WTC11 (cell line): ENCODE measurements at regions not wholly inside any gene's neighbourhood (a gene's known extent, or its start where the extent isn't known, plus 50 kb on each side); places are given as distances from the start of the nearest gene placed in this dataset.

Experiments used
- ATAC-seq: fragments of 200-7000 bp; cut with Tn5 transposase; 2 replicates; pipeline ENCODE4 v1.10.0; 2021; ENCODE audit warnings: mild to moderate bottlenecking, moderate library complexity
- CTCF ChIA-PET: fragments of 300-600 bp; sonication (Branson Sonifier 250); formaldehyde crosslinking; loops from one replicate; lab custom pipeline; 2021; ENCODE audit warnings: antibody characterized with exemption; lab: Charles Lee
- POLR2A ChIA-PET: fragments of 350-600 bp; sonication (Branson Sonifier 250); formaldehyde crosslinking; loops from one replicate; lab custom pipeline; 2021; ENCODE audit warnings: antibody characterized with exemption; lab: Charles Lee
- DNase-seq: peaks from one replicate; pipeline ENCODE4 v3.0.0; 2021; ENCODE audit warnings: low spot score
- H3K27ac Mint-ChIP-seq: 2 replicates; pipeline ENCODE4 v1.8.0; 2021; ENCODE audit warnings: mixed read lengths
- H3K27me3 Mint-ChIP-seq: 2 replicates; pipeline ENCODE4 v1.8.0; 2021; ENCODE audit warnings: low read depth, mild to moderate bottlenecking, moderate library complexity, mixed read lengths
- H3K36me3 Mint-ChIP-seq: 2 replicates; pipeline ENCODE4 v1.8.0; 2021; ENCODE audit warnings: mixed read lengths
- H3K4me1 Mint-ChIP-seq: 2 replicates; pipeline ENCODE4 v1.8.0; 2022; ENCODE audit warnings: mixed read lengths
- H3K4me3 Mint-ChIP-seq: 2 replicates; pipeline ENCODE4 v1.8.0; 2021; ENCODE audit warnings: mild to moderate bottlenecking, moderate library complexity, mixed read lengths
- H3K9me3 Mint-ChIP-seq: 2 replicates; pipeline ENCODE4 v1.8.0; 2021; ENCODE audit warnings: mixed read lengths
- ATF1 ChIP-seq: sonication (generic); formaldehyde crosslinking; IDR thresholded peaks from 2 replicates; pipeline ENCODE4 v1.8.1; 2023; ENCODE audit warnings: mild to moderate bottlenecking, moderate library complexity, missing genetic modification reagents
- CREM ChIP-seq: sonication (generic); formaldehyde crosslinking; IDR thresholded peaks from 2 replicates; pipeline ENCODE4 v1.8.1; 2022; ENCODE audit warnings: mild to moderate bottlenecking, missing genetic modification reagents, moderate library complexity
- HMGA2 ChIP-seq: fragments of 250-450 bp; sonication (Bioruptor Pico); IDR thresholded peaks from 2 replicates; pipeline ENCODE4 v1.4.0; 2021; ENCODE audit warnings: mild to moderate bottlenecking, moderate library complexity
- NFE2L1 ChIP-seq: sonication (generic); formaldehyde crosslinking; IDR thresholded peaks from 2 replicates; pipeline ENCODE4 v1.8.1; 2023; ENCODE audit warnings: missing genetic modification reagents
- OVOL2 ChIP-seq: fragments of 250-450 bp; sonication (Bioruptor Pico); IDR thresholded peaks from 2 replicates; pipeline ENCODE4 v1.9.0; 2021; ENCODE audit warnings: mild to moderate bottlenecking, borderline replicate concordance
- TCF7 ChIP-seq: sonication (generic); formaldehyde crosslinking; IDR thresholded peaks from 2 replicates; pipeline ENCODE4 v1.8.0; 2022; ENCODE audit warnings: mild to moderate bottlenecking, low read depth, missing genetic modification reagents, moderate library complexity
- TP53 ChIP-seq: sonication (generic); formaldehyde crosslinking; IDR thresholded peaks from 2 replicates; pipeline ENCODE4 v1.8.1; 2023; ENCODE audit warnings: mild to moderate bottlenecking, missing genetic modification reagents
- TF ChIP-seq, protein P1 (sequence below): fragments of 250-450 bp; sonication (Bioruptor Pico); IDR thresholded peaks from 2 replicates; pipeline ENCODE4 v1.9.0; 2021; ENCODE audit warnings: moderate library complexity, mild to moderate bottlenecking, inconsistent platforms, borderline replicate concordance
- TF ChIP-seq, protein P2 (sequence below): sonication (generic); formaldehyde crosslinking; IDR thresholded peaks from 2 replicates; pipeline ENCODE4 v1.8.0; 2023; ENCODE audit warnings: missing genetic modification reagents, mild to moderate bottlenecking, borderline replicate concordance
- TF ChIP-seq, protein P3 (sequence below): sonication (generic); formaldehyde crosslinking; IDR thresholded peaks from 2 replicates; pipeline ENCODE4 v1.8.0; 2022; ENCODE audit warnings: mild to moderate bottlenecking, missing genetic modification reagents
- TF ChIP-seq, protein P4 (sequence below): sonication (generic); formaldehyde crosslinking; IDR thresholded peaks from 2 replicates; pipeline ENCODE4 v1.8.0; 2023; ENCODE audit warnings: mild to moderate bottlenecking, missing genetic modification reagents
- TF ChIP-seq, protein P5 (sequence below): fragments of 200-600 bp; IDR thresholded peaks from 2 replicates; pipeline ENCODE4 v1.8.0; 2022; ENCODE audit warnings: antibody characterized with exemption
- TF ChIP-seq, protein P6 (sequence below): sonication (generic); formaldehyde crosslinking; IDR thresholded peaks from 2 replicates; pipeline ENCODE4 v1.8.0; 2023; ENCODE audit warnings: missing genetic modification reagents

DNA sequence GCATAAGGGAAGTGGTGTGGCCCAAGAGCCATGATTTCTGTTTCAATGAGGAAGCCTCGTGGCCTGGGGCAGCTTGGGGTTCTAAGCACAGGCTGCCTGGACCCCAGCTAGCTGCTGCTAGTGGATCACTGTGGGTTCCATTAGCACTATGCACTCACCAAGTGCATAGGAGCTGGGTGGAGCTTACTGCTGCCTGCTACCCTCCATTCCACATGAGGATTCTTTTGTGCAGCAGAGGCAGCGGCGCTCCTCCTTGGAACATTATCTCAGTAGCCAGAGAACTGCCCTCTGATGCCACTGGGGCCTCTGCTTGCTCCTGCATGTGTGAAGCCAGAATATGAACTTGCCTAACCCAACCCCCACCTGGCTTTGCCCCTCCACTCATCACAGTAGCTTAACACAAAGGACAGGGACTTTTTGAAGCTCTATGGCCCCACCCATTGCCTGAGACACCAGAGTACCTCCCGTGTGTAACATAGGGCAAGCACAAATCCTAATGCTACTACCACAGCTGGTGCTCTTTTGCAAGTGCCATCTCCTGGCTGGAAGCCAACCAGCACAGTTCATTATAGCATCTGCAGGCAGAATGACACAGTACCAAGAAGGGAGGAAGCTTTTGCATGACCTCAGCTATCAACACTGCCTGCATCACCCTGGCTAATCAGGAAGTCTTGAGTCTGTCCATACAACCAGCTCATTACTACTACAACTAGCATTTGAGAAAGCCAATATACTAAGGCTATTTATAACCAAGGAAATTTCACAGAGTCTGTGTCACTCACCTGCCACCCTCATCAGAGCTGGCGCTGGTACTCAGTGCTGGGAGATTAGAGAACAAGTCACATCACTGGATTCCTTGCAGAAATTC lies 297.0 kb upstream of the GULP1 start:
- peak overlapping the region; percentile 19 for H3K27ac Mint-ChIP-seq
- CTCF ChIA-PET, result no interaction called here

DNA sequence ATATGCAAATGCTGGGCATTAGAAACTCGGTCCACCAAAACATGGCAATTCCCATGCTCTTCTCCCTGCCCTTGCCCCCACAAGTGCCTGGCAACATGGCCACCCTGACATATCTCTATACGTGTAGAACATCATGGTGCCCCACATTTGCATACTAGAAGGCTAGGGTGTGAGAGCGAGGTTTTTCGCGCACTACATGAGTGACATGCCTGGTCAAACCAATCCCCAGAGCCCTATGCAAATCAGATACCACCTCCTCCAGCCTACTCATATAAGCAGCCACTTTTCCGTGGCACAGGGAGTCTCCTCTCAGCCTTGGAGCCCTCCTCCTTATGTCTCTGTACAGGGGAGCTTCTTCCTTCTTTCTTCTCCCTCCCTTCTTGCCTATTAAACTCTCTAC lies 296.1 kb upstream of the GULP1 start:
- peaks cover 92% of the 10 kb centered on the region for H3K4me1 Mint-ChIP-seq
- TF ChIP-seq ATF1 (CRISPR knock-in tag) (no peak), TCF7 (CRISPR knock-in tag) (no peak)
- TF ChIP-seq, protein P1, sequence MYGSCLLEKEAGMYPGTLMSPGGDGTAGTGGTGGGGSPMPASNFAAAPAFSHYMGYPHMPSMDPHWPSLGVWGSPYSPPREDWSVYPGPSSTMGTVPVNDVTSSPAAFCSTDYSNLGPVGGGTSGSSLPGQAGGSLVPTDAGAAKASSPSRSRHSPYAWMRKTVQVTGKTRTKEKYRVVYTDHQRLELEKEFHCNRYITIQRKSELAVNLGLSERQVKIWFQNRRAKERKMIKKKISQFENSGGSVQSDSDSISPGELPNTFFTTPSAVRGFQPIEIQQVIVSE, result no peak
- TF ChIP-seq, protein P2, sequence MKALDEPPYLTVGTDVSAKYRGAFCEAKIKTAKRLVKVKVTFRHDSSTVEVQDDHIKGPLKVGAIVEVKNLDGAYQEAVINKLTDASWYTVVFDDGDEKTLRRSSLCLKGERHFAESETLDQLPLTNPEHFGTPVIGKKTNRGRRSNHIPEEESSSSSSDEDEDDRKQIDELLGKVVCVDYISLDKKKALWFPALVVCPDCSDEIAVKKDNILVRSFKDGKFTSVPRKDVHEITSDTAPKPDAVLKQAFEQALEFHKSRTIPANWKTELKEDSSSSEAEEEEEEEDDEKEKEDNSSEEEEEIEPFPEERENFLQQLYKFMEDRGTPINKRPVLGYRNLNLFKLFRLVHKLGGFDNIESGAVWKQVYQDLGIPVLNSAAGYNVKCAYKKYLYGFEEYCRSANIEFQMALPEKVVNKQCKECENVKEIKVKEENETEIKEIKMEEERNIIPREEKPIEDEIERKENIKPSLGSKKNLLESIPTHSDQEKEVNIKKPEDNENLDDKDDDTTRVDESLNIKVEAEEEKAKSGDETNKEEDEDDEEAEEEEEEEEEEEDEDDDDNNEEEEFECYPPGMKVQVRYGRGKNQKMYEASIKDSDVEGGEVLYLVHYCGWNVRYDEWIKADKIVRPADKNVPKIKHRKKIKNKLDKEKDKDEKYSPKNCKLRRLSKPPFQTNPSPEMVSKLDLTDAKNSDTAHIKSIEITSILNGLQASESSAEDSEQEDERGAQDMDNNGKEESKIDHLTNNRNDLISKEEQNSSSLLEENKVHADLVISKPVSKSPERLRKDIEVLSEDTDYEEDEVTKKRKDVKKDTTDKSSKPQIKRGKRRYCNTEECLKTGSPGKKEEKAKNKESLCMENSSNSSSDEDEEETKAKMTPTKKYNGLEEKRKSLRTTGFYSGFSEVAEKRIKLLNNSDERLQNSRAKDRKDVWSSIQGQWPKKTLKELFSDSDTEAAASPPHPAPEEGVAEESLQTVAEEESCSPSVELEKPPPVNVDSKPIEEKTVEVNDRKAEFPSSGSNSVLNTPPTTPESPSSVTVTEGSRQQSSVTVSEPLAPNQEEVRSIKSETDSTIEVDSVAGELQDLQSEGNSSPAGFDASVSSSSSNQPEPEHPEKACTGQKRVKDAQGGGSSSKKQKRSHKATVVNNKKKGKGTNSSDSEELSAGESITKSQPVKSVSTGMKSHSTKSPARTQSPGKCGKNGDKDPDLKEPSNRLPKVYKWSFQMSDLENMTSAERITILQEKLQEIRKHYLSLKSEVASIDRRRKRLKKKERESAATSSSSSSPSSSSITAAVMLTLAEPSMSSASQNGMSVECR (CRISPR knock-in tag), result no peak
- H3K4me3 Mint-ChIP-seq, result no peak overlapping the region
- no peaks in the 10 kb centered on the region for H3K36me3 Mint-ChIP-seq
- H3K27me3 Mint-ChIP-seq, result no peaks in the 10 kb centered on the region
- ChIA-PET POLR2A (no interaction called here), CTCF (no interaction called here)
- DNase-seq (no peak), ATAC-seq (peak; percentile 37)
- H3K27ac Mint-ChIP-seq, result no peak overlapping the region
- H3K9me3 Mint-ChIP-seq, result no peaks in the 10 kb centered on the region

More for the DNA sequence above, 297.0 kb upstream of the GULP1 start:
- Mint-ChIP-seq H3K4me1 (peaks cover 92% of the 10 kb centered on the region), H3K9me3 (no peaks in the 10 kb centered on the region), H3K4me3 (no peak overlapping the region), H3K27me3 (no peaks in the 10 kb centered on the region), H3K36me3 (no peaks in the 10 kb centered on the region)
- DNase-seq (no peak), ATAC-seq (peak; percentile 15)
- TF ChIP-seq TP53 (CRISPR knock-in tag), result no peak
- TF ChIP-seq, protein P3, sequence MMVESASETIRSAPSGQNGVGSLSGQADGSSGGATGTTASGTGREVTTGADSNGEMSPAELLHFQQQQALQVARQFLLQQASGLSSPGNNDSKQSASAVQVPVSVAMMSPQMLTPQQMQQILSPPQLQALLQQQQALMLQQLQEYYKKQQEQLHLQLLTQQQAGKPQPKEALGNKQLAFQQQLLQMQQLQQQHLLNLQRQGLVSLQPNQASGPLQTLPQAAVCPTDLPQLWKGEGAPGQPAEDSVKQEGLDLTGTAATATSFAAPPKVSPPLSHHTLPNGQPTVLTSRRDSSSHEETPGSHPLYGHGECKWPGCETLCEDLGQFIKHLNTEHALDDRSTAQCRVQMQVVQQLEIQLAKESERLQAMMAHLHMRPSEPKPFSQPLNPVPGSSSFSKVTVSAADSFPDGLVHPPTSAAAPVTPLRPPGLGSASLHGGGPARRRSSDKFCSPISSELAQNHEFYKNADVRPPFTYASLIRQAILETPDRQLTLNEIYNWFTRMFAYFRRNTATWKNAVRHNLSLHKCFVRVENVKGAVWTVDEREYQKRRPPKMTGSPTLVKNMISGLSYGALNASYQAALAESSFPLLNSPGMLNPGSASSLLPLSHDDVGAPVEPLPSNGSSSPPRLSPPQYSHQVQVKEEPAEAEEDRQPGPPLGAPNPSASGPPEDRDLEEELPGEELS (CRISPR knock-in tag), result no peak
- TF ChIP-seq, protein P1, result no peak
- TF ChIP-seq OVOL2 (CRISPR knock-in tag), result no peak
- no peak for TF ChIP-seq NFE2L1 (CRISPR knock-in tag)
- TF ChIP-seq, protein P4, sequence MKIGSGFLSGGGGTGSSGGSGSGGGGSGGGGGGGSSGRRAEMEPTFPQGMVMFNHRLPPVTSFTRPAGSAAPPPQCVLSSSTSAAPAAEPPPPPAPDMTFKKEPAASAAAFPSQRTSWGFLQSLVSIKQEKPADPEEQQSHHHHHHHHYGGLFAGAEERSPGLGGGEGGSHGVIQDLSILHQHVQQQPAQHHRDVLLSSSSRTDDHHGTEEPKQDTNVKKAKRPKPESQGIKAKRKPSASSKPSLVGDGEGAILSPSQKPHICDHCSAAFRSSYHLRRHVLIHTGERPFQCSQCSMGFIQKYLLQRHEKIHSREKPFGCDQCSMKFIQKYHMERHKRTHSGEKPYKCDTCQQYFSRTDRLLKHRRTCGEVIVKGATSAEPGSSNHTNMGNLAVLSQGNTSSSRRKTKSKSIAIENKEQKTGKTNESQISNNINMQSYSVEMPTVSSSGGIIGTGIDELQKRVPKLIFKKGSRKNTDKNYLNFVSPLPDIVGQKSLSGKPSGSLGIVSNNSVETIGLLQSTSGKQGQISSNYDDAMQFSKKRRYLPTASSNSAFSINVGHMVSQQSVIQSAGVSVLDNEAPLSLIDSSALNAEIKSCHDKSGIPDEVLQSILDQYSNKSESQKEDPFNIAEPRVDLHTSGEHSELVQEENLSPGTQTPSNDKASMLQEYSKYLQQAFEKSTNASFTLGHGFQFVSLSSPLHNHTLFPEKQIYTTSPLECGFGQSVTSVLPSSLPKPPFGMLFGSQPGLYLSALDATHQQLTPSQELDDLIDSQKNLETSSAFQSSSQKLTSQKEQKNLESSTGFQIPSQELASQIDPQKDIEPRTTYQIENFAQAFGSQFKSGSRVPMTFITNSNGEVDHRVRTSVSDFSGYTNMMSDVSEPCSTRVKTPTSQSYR (CRISPR knock-in tag), result no peak
- TF ChIP-seq, protein P5, sequence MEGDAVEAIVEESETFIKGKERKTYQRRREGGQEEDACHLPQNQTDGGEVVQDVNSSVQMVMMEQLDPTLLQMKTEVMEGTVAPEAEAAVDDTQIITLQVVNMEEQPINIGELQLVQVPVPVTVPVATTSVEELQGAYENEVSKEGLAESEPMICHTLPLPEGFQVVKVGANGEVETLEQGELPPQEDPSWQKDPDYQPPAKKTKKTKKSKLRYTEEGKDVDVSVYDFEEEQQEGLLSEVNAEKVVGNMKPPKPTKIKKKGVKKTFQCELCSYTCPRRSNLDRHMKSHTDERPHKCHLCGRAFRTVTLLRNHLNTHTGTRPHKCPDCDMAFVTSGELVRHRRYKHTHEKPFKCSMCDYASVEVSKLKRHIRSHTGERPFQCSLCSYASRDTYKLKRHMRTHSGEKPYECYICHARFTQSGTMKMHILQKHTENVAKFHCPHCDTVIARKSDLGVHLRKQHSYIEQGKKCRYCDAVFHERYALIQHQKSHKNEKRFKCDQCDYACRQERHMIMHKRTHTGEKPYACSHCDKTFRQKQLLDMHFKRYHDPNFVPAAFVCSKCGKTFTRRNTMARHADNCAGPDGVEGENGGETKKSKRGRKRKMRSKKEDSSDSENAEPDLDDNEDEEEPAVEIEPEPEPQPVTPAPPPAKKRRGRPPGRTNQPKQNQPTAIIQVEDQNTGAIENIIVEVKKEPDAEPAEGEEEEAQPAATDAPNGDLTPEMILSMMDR, result no peak
- TF ChIP-seq HMGA2 (CRISPR knock-in tag), result no peak
- TF ChIP-seq CREM (CRISPR knock-in tag), result no peak
- TF ChIP-seq, protein P6, sequence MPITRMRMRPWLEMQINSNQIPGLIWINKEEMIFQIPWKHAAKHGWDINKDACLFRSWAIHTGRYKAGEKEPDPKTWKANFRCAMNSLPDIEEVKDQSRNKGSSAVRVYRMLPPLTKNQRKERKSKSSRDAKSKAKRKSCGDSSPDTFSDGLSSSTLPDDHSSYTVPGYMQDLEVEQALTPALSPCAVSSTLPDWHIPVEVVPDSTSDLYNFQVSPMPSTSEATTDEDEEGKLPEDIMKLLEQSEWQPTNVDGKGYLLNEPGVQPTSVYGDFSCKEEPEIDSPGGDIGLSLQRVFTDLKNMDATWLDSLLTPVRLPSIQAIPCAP (CRISPR knock-in tag), result no peak
- POLR2A ChIA-PET, result no interaction called here
